WI38 (cell line): ENCODE measurements at regions not wholly inside any gene's neighbourhood (a gene's known extent, or its start where the extent isn't known, plus 50 kb on each side); places are given as distances from the start of the nearest gene placed in this dataset.

Source experiments
- H3K4me3 ChIP-seq: 2 replicates; pipeline ENCODE4 v1.5.1; 2011; ENCODE audit warnings: low read depth, mild to moderate bottlenecking, control low read depth, low read length
- TF ChIP-seq, protein P1 (sequence below): IDR thresholded peaks from 2 replicates; pipeline ENCODE4 v1.5.1; 2012; ENCODE audit warnings: low read depth, mild to moderate bottlenecking, control low read depth, low read length

DNA sequence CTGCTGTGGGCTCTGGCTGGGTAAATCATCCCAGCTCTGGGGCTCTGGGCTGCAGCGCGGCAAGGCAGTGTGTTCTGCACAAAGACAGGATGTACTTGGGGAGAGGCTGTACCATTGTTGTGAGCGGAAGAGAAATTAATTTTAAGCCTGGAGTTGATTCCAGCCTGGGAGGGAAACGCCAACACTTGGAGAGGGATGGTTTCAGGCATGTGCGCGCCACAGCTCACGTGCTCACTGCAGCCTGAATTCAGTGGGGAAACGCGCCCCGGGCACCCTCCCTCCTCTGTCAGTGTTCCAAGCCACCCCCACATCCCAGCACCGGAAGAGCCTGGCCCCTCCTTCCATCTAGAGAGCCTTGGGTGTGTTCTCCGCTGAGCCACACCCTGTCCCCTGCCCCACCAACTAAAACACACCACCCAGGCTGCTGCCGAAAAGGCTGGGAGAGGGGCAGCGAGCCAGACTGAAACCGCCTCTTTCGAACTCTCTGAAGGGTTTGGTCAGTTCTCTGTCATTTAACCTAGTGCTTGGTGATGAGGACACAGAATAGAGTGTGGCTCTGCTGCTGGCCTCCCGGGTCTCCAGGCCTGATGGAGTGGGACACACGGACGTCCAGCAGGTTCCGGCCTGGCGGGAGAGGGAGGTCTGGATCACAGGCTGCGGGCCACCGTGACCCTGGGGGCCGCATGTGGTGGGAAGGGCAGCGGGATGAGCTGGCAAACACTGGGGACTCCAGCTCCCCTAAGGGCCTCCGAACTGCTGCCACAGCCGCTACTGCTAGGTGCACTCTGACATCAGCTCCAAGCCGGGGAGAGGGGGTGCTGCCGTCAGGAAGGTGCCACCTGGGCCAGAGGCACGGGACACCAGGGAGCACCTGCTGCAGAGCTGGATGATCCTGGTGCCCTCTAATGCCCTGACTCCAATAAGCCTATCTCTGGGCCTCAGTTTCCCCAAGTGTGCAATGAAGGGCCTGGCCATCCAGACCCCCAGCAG, 230.8 kb downstream of the CTTN start:
- TF ChIP-seq, protein P1, sequence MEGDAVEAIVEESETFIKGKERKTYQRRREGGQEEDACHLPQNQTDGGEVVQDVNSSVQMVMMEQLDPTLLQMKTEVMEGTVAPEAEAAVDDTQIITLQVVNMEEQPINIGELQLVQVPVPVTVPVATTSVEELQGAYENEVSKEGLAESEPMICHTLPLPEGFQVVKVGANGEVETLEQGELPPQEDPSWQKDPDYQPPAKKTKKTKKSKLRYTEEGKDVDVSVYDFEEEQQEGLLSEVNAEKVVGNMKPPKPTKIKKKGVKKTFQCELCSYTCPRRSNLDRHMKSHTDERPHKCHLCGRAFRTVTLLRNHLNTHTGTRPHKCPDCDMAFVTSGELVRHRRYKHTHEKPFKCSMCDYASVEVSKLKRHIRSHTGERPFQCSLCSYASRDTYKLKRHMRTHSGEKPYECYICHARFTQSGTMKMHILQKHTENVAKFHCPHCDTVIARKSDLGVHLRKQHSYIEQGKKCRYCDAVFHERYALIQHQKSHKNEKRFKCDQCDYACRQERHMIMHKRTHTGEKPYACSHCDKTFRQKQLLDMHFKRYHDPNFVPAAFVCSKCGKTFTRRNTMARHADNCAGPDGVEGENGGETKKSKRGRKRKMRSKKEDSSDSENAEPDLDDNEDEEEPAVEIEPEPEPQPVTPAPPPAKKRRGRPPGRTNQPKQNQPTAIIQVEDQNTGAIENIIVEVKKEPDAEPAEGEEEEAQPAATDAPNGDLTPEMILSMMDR = no peak
- H3K4me3 ChIP-seq = no peak overlapping the region

DNA sequence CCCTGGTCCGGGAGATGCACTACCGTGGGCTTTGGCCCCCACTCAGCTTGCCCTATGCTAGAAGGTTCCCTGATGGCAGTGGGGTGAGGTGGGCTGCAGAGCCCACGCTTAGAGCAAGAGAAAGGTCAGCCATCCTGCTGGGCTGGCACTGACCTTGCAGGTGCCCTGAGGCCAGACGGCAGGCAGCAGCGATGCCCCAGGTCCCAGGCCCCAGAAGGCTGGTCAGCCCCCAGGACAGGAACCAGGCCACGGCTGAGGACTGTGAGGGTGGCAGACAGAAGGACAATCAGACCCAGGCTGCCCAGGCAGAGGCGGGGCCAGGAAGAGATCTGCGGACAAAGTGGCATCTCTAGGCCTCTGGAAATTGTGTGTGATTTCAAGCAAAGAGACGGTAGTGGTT, 231.7 kb downstream of the CTTN start:
- no peak overlapping the region for H3K4me3 ChIP-seq
- TF ChIP-seq, protein P1 = no peak

DNA sequence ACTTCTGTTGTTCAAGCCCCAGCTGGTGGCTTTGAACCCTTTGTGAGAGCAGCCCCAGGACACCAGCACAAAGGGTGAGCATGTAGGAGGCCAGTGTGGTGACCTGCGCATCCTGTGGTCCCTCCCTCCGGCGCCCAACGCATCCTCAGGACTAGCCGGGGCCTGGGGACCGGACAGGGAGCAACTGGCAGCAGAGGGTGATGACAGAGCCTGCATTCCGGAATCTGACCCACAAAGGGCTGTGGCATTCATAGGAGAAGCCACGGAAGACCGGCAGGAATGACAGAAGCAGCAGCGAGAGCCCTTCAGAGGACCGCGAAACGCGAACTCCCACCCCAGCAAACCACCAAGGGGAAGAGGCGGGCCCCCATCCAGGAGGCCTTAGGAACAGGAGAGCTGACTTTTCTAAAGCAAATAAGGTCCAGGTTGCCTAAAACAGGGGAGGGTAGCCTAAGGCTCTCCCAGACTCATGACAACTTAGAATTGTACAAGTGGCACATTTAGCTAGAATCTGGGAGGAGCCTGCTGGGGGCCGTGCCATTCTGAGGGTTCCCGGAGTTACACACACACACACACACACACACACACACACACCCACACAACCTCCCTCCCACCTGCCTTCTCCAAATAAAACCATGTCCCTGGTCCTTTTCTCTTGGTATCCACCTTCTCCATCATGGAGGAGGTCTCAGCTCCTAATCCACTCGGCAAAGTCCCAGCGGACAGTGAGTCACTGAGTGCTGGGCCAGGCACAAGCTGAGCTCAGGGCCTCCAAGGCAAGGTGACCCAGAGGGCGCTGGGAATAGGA, 232.7 kb downstream of the CTTN start:
- TF ChIP-seq, protein P1 = no peak
- H3K4me3 ChIP-seq = no peak overlapping the region

DNA sequence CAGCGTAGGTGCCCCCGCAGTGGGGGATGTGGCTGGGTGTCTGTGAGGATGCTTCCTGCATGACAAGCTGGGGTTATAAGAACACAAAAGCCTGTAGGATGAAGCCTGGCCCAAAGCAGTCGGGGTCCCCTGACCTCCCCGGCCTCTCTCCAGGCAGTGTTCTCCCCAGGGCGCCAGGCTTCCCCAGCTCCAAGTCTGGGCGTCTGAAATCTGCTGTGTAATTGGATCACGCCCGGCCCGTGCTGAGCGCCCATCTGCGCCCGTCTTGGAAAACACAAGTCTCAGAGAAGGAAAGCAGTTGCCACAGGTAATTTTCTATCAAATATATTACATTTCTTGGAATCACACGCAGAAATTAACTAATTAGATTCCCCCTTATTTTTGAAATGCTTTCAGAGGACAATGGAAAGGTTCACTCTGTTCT, 233.3 kb downstream of the CTTN start:
- TF ChIP-seq, protein P1 = no peak

DNA sequence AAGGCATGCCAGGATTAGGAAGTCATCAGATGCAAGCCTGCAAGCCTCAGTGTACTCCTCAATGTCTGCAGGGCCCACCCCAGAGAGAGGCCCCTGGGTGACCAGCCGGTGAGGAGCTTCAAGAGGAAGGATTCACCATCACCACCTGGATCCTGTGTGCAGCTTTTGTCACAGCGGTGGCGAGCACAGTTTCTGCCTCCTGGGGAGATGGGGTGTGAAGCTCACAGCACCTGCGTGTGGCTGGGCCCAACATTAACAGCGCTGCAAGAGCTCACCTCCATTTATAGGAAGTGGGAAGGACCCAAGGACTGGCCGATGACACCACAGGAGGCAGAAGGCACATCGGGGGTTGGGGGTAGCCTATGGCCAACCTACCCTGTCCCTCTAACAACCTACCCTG, 235.3 kb downstream of the CTTN start:
- TF ChIP-seq, protein P1 = no peak

More for the DNA sequence above, 233.3 kb downstream of the CTTN start:
- no peak overlapping the region for H3K4me3 ChIP-seq

DNA sequence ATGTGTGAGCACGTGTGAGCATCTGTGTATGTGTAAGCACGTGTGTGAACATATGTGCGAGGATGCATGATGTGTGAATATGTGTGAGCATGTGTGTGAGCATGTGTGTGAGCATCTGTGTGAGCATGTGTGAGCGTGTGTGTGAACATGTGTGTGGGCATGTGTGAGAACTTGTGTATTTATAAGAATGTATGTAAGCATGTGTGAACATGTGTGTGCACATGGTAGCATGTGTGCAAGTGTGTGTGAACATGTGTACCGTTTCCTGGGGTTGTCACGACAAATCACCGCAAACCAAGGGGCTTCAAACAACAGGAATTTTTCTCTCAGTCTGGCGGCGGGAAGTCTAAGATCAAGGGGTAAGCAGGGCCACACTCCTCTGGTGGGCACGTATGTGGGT, 238.3 kb downstream of the CTTN start:
- no peak overlapping the region for H3K4me3 ChIP-seq
- TF ChIP-seq, protein P1 = no peak

More for the DNA sequence above, 235.3 kb downstream of the CTTN start:
- H3K4me3 ChIP-seq = no peak overlapping the region
